ENCODE measurements at regions not wholly inside any gene's neighbourhood (a gene's known extent, or its start where the extent isn't known, plus 50 kb on each side); places are given as distances from the start of the nearest gene placed in this dataset.

DNA sequence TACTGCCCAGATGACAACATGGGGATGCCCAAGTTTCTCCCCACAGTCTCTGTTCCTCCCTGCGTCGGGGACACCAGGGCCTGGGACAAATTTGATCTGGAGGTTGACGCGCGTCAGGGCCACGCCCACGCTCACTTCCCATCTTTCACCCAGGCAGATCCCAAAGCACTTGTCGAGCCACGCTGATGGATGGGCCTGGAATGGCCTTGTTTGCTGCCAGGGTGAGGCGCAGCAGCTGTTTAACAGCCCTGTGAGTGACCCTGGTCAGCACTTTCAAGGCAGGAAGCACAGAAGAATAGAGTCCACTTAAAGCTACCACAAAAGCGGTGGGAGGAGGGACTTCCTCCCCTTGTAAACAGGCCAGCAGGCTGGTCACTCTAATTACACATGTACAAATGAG lies 324.7 kb upstream of the JARID2 start (continued):
- TF ChIP-seq CEBPB (IDR thresholded peaks at IDR 0.05; ENCODE audit: borderline replicate concordance in 1 of 2, low read depth in 2 of 2, low read length in 2 of 2) (no peak), EP300 (IDR thresholded peaks at IDR 0.05; ENCODE audit: borderline replicate concordance in 1 of 2, control insufficient read depth in 1 of 2, low read depth in 2 of 2, low read length in 2 of 2) (no peak)

DNA sequence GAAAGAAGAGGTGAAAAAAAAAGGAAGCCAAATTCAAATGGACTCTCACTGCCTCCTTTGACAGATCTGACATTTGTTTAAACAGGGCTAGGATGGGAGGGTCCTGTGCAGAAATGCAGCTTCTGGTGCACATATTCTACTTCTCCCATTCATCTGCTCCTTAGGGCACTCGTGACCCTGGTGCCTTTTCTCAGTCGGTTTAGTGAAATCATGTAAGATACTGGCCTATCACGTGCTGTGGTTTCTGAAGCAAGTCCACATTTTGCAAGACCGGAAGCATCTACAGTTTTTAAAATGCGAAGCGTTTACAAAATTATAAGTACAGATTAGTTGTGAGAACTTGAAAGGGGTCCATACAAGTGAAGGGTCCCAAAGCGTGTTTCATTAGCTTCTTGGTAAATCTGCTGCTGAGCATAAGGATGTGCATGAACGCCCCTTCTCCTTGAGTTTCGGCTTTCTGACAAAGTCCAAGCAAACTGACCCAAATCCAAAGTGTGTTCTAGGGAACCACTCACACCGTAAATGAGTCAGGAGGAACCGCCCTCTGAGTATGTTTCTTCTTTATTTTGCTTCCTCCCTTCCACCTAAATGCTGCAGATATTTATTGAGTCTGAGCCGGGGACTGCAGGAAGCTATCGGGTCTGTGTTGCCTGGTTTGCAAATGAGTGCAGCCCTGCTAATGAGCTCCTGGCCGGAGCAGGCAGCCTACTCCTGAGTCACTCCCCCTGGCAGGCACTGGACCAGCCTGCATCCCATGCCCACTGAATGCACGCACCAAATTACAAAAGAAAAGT lies 323.8 kb upstream of the JARID2 start:
- SMC1A ChIA-PET (ENCODE audit: uncharacterized antibody, unreplicated experiment), result interaction anchor here (1.3 kb wide), 1 partner anchor 570 kb away, joined by 3 read pairs; no protein-coding TSS in a partner anchor
- CTCF ChIA-PET, result no interaction called here
- H2AFZ ChIP-seq (ENCODE audit: control insufficient read depth, low read depth, low read length), result no peak overlapping the region

More for the DNA sequence above, 323.8 kb upstream of the JARID2 start:
- Histone ChIP-seq H3K4me1 (ENCODE audit: control insufficient read depth, insufficient read depth, low read length) (no peaks in the 10 kb centered on the region; the same call in 1 of the 2 replicates), H3K9me3 (replicated peaks; ENCODE audit: control insufficient read depth, insufficient read depth, low read length) (no peaks in the 10 kb centered on the region), H3K79me2 (ENCODE audit: control insufficient read depth, insufficient read depth, low read length) (no peaks in the 10 kb centered on the region), H3K36me3 (ENCODE audit: control insufficient read depth in 2 of 2, insufficient read depth in 2 of 2, low read length in 1 of 2) (no peaks in the 10 kb centered on the region), H3K4me3 (no peak overlapping the region), H3K4me2 (ENCODE audit: control insufficient read depth, insufficient read depth) (no peak overlapping the region), H3K27ac (ENCODE audit: control insufficient read depth, insufficient read depth) (no peak overlapping the region), H3K9ac (ENCODE audit: control insufficient read depth, insufficient read depth, low read length) (no peak overlapping the region), H3K27me3 (replicated peaks in 1 of 2; ENCODE audit: control insufficient read depth in 2 of 2, insufficient read depth in 2 of 2, low read length in 1 of 2) (no peaks in the 10 kb centered on the region; a peak in 1 of 4 replicates), H4K20me1 (ENCODE audit: control insufficient read depth, insufficient read depth) (no peaks in the 10 kb centered on the region)
- ChIA-PET RAD21 (ENCODE audit: unreplicated experiment) (no interaction called here), POLR2A (no interaction called here)
- BruUV-seq (replicated peaks), result no TSS peak
- FAIRE-seq (no peak), DNase-seq (ENCODE audit: low read depth, low spot score) (no peak), ATAC-seq (no peak)
- in situ Hi-C loops (cut with MboI), result no loop called here
- 53% methylated on average over 15 of the region's 15 CpGs for WGBS (ENCODE audit: insufficient coverage, insufficient replicate concordance, low lambda C conversion rate, missing lambda C conversion rate)
- TF ChIP-seq DPF2 (IDR thresholded peaks at IDR 0.05) (no peak), ZNF384 (IDR thresholded peaks at IDR 0.05; ENCODE audit: borderline replicate concordance, low read depth, low read length) (no peak)
- TF ChIP-seq, protein P1, sequence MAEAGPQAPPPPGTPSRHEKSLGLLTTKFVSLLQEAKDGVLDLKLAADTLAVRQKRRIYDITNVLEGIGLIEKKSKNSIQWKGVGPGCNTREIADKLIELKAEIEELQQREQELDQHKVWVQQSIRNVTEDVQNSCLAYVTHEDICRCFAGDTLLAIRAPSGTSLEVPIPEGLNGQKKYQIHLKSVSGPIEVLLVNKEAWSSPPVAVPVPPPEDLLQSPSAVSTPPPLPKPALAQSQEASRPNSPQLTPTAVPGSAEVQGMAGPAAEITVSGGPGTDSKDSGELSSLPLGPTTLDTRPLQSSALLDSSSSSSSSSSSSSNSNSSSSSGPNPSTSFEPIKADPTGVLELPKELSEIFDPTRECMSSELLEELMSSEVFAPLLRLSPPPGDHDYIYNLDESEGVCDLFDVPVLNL (IDR thresholded peaks at IDR 0.05; ENCODE audit: low read depth, low read length), result no peak
- intact Hi-C loops (cut with micrococcal nuclease; ENCODE audit: unreplicated experiment), result no loop called here

Data from GM12878 (cell line).